ENCODE measurements at regions not wholly inside any gene's neighbourhood (a gene's known extent, or its start where the extent isn't known, plus 50 kb on each side); places are given as distances from the start of the nearest gene placed in this dataset.

DNA sequence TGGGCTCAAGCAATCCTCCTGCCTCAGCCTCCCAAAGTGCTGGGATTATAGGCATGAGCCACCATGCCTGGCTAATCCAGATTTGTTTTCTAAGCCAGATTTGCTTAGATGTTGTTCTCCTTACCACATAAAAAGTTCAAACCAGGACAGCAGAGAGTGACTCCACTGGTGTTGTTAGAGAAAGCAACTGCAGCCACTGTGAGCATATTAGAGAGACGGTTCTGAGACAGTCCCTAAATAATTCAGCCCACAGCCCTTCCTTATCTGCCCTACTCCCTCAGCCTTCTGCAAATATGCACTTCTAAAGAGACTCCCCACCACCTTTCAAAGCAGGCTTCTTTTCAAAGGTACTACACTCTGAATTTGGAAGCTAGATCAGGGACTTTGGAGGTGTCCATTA is 96.1 kb downstream of the DRD1 start:
- intact Hi-C loops (cut with DNase I): no loop called here
- 14% methylated on average over 1 of the region's 1 CpG for WGBS (ENCODE audit: insufficient coverage, low coverage, low lambda C conversion rate, missing lambda C conversion rate)
- no peak for ATAC-seq

DNA sequence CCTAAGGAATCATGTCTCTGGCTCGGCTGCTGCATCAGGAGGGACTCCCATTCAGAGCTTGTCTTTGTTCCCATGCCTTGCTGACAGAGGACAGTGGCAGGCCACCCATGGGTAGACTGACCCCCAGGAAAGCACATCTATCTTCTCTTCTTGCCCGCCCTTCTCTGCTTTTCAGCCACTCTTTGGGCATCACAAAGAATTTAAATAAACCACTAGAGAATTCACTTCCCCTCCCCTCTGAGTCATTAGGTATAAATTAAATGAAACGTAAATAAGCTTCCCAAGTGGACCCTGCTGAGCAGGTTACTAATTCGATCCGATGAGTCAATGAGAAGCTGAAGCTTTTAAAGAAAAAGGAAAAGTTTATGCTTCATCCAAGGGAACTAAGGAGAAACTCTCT is 97.0 kb downstream of the DRD1 start:
- ATAC-seq (no peak), DNase-seq (no peak)
- Histone ChIP-seq H3K9me3 (no peaks in the 10 kb centered on the region), H3K27me3 (no peaks in the 10 kb centered on the region), H3K36me3 (no peaks in the 10 kb centered on the region), H3K4me3 (no peak overlapping the region), H3K4me1 (no peaks in the 10 kb centered on the region), H3K27ac (no peak overlapping the region)
- intact Hi-C loops (cut with DNase I): no loop called here
- TF ChIP-seq, protein P1, sequence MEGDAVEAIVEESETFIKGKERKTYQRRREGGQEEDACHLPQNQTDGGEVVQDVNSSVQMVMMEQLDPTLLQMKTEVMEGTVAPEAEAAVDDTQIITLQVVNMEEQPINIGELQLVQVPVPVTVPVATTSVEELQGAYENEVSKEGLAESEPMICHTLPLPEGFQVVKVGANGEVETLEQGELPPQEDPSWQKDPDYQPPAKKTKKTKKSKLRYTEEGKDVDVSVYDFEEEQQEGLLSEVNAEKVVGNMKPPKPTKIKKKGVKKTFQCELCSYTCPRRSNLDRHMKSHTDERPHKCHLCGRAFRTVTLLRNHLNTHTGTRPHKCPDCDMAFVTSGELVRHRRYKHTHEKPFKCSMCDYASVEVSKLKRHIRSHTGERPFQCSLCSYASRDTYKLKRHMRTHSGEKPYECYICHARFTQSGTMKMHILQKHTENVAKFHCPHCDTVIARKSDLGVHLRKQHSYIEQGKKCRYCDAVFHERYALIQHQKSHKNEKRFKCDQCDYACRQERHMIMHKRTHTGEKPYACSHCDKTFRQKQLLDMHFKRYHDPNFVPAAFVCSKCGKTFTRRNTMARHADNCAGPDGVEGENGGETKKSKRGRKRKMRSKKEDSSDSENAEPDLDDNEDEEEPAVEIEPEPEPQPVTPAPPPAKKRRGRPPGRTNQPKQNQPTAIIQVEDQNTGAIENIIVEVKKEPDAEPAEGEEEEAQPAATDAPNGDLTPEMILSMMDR (IDR thresholded peaks at IDR 0.05): no peak
- TF ChIP-seq POLR2A (IDR thresholded peaks at IDR 0.05): no peak
- WGBS (ENCODE audit: insufficient coverage, low coverage, low lambda C conversion rate, missing lambda C conversion rate): 19% methylated on average over 5 of the region's 5 CpGs

More for the DNA sequence above, 96.1 kb downstream of the DRD1 start:
- TF ChIP-seq POLR2A (IDR thresholded peaks at IDR 0.05): no peak
- TF ChIP-seq, protein P1 (IDR thresholded peaks at IDR 0.05): no peak
- no peak overlapping the region for H3K27ac ChIP-seq
- no peaks in the 10 kb centered on the region for H3K9me3 ChIP-seq
- H3K36me3 ChIP-seq: no peaks in the 10 kb centered on the region
- H3K4me3 ChIP-seq: no peak overlapping the region
- DNase-seq: no peak
- H3K4me1 ChIP-seq: no peaks in the 10 kb centered on the region
- no peaks in the 10 kb centered on the region for H3K27me3 ChIP-seq

DNA sequence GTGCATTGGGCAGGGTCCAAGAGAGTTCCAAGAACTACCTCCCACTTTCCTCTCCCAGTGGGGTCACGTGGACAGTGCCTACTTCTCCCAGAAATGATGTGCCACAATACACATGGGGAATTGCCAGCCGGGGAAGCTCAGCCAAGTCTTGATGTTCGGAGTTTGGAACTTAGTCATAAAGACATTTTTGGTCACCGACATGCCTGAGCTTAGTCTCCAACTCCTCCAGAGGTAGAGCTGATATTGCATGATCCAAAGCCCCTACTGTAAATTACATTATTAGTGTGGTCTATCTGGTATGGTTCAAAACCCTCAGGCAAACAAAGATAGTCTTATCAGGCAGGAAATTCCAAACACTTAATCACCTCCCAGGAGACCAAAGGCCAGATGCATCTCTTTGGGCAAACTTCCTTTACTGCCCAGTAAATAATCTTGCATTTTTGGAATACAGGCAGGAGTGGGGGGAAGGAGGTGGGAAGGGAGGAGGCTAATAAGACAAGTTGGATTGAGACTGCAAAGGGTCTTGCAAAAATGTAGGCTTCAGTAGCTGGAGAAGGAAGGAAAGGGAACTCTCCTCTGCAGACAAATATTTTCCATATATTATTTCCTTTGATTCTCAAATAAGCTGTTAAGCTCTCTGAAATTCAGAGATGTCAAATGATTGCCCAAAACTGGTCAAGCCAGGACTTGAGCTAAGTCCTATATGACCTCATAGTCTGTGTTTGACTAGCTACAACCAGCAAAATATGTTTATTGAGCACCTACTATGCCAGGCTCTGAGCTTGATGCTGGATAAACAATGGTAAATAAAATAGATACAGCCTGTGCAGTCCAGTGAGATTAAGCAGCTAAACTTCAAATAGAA is 99.4 kb downstream of the DRD1 start:
- 0% methylated on average over 1 of the region's 4 CpGs for WGBS (ENCODE audit: insufficient coverage, low coverage, low lambda C conversion rate, missing lambda C conversion rate)
- no peaks in the 10 kb centered on the region for H3K4me1 ChIP-seq
- DNase-seq: no peak
- intact Hi-C loops (cut with DNase I): no loop called here
- no peaks in the 10 kb centered on the region for H3K9me3 ChIP-seq
- no peak for ATAC-seq
- no peaks in the 10 kb centered on the region for H3K27me3 ChIP-seq
- no peaks in the 10 kb centered on the region for H3K36me3 ChIP-seq
- H3K27ac ChIP-seq: no peak overlapping the region
- TF ChIP-seq POLR2A (IDR thresholded peaks at IDR 0.05): no peak
- TF ChIP-seq, protein P1 (IDR thresholded peaks at IDR 0.05): no peak
- H3K4me3 ChIP-seq: no peak overlapping the region

DNA sequence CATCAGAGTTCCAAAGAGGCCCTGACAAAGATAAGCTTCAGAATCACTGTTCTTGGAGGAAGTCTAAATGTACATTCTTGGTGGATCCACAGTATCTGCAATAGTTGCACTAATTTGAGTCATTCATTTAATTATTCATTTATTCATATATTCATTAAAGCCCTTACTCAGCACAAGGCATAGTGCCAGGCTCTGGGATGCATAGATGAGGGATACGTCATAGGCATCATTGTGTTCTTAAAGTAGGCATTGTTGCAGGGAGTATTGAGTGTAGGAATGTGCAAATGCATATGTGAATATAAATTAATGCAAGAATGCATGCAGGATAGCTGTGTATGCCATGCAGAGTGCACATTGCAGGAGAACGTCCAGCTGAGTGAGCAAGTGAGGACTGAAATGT is 100.7 kb downstream of the DRD1 start:
- WGBS (ENCODE audit: insufficient coverage, low coverage, low lambda C conversion rate, missing lambda C conversion rate): 32% methylated on average over 2 of the region's 2 CpGs
- no peaks in the 10 kb centered on the region for H3K27me3 ChIP-seq
- no peaks in the 10 kb centered on the region for H3K4me1 ChIP-seq
- no peak for TF ChIP-seq POLR2A (IDR thresholded peaks at IDR 0.05)
- TF ChIP-seq, protein P1 (IDR thresholded peaks at IDR 0.05): no peak
- no peak overlapping the region for H3K4me3 ChIP-seq
- ATAC-seq (no peak), DNase-seq (no peak)
- intact Hi-C loops (cut with DNase I): no loop called here
- no peak overlapping the region for H3K27ac ChIP-seq
- no peaks in the 10 kb centered on the region for H3K36me3 ChIP-seq
- H3K9me3 ChIP-seq: no peaks in the 10 kb centered on the region

All from right lobe of liver (tissue), 6 donors.